ENCODE measurements at regions not wholly inside any gene's neighbourhood (a gene's known extent, or its start where the extent isn't known, plus 50 kb on each side); places are given as distances from the start of the nearest gene placed in this dataset.
"Not testable (repeated sequence)": the region's sequence is repeated elsewhere in the genome, so short reads cannot be mapped to it uniquely, and the experiment has no call there.

DNA sequence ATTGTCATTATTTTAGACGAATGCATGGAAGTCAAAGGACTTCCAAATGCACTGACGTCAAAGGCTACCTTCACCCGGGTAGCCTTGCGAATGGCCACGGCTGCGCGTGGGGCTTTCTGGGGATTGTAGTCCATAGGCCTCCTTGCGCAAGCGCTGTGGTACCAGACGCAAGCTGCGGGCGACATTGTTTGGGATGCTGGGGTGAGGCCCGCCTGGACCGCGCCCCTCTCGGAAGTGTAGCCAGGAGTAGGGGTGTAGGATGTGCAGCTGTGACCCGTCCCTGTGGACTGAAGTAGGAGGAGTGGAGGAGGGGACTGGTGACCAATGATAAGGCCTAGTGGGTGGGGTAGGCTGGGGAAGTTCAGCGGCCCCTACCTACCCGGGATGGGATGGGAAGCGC is 720.0 kb upstream of the DEFB115 start:
- TF ChIP-seq, protein P1, sequence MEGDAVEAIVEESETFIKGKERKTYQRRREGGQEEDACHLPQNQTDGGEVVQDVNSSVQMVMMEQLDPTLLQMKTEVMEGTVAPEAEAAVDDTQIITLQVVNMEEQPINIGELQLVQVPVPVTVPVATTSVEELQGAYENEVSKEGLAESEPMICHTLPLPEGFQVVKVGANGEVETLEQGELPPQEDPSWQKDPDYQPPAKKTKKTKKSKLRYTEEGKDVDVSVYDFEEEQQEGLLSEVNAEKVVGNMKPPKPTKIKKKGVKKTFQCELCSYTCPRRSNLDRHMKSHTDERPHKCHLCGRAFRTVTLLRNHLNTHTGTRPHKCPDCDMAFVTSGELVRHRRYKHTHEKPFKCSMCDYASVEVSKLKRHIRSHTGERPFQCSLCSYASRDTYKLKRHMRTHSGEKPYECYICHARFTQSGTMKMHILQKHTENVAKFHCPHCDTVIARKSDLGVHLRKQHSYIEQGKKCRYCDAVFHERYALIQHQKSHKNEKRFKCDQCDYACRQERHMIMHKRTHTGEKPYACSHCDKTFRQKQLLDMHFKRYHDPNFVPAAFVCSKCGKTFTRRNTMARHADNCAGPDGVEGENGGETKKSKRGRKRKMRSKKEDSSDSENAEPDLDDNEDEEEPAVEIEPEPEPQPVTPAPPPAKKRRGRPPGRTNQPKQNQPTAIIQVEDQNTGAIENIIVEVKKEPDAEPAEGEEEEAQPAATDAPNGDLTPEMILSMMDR (IDR thresholded peaks at IDR 0.05; ENCODE audit: poor library complexity) = not testable (repeated sequence)
- TF ChIP-seq EZH2 (IDR thresholded peaks at IDR 0.05; ENCODE audit: borderline replicate concordance); EZH2phosphoT487 (IDR thresholded peaks at IDR 0.05; ENCODE audit: low read depth, severe bottlenecking, unreplicated experiment): not testable (repeated sequence)
